ENCODE measurements at regions not wholly inside any gene's neighbourhood (a gene's known extent, or its start where the extent isn't known, plus 50 kb on each side); places are given as distances from the start of the nearest gene placed in this dataset.

DNA sequence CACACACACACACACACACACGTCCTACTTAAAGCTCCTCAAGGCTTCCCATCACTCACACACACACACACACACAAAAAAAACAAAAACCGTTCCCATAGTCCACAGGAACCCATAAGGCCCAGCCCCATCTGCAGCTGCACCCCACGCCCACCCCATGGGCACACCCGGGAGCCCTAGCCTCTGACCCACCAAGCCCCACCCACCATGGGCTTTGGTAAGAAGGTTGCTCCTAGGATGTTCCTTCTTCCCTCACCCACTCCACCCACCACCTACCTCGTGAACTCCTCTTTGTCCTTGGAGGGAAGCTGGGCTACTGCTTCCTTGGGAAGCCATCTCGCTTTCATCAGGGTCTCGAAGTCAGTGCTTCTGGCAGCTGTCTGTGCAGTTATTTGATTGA is 115.1 kb downstream of the TPRA1 start:
- TF ChIP-seq BHLHE40 (IDR thresholded peaks at IDR 0.05; ENCODE audit: borderline replicate concordance) (no peak), ZNF384 (IDR thresholded peaks at IDR 0.05) (no peak), FOXM1 (IDR thresholded peaks at IDR 0.05; ENCODE audit: borderline replicate concordance) (no peak), L3MBTL2 (conservative IDR thresholded peaks at IDR 0.05) (no peak), FOXA1 (IDR thresholded peaks at IDR 0.05) (no peak), SP1 (IDR thresholded peaks at IDR 0.05) (no peak), ELF4 (IDR thresholded peaks at IDR 0.05) (no peak), FOXK2 (IDR thresholded peaks at IDR 0.05) (no peak), CTBP1 (IDR thresholded peaks at IDR 0.05; ENCODE audit: borderline replicate concordance) (no peak), HDGF (IDR thresholded peaks at IDR 0.05; ENCODE audit: borderline replicate concordance) (no peak)

Measured in HEK293T (cell line).